GM23338 (cell line): ENCODE measurements at regions not wholly inside any gene's neighbourhood (a gene's known extent, or its start where the extent isn't known, plus 50 kb on each side); places are given as distances from the start of the nearest gene placed in this dataset.
A peak's percentile ranks its signal among the peaks of the same experiment; 100 is the strongest.

Experiments
- ATAC-seq: fragments of 200-7000 bp; cut with Tn5 transposase; 3 replicates; pipeline ENCODE4 v1.9.1; 2020
- DNase-seq: peaks from one replicate; pipeline ENCODE4 v3.0.0-alpha.2; 2015; ENCODE audit warnings: low spot score
- H2AFZ ChIP-seq: fragments of 200-600 bp; sonication (generic); 2 replicates; pipeline ENCODE4 v1.8.0; 2016; ENCODE audit warnings: antibody characterized with exemption, mild to moderate bottlenecking, moderate library complexity
- H3F3A ChIP-seq: fragments of 200-600 bp; sonication (generic); replicated peaks from 2 replicates; pipeline ENCODE4 v1.8.0; 2017; ENCODE audit warnings: antibody characterized with exemption, mixed run types, low read depth
- H3K27ac ChIP-seq: fragments of 200-600 bp; sonication (generic); 2 replicates; pipeline ENCODE4 v1.6.1; 2016; ENCODE audit warnings: low read depth
- H3K27me3 ChIP-seq: fragments of 200-600 bp; sonication (generic); 2 replicates; pipeline ENCODE4 v1.8.0; 2016; ENCODE audit warnings: mild to moderate bottlenecking, mixed run types, moderate library complexity; ENCODE audit not compliant: insufficient read depth
- H3K36me3 ChIP-seq: fragments of 200-600 bp; sonication (generic); 2 replicates; pipeline ENCODE4 v1.8.0; 2016; ENCODE audit warnings: mild to moderate bottlenecking; ENCODE audit not compliant: insufficient read depth
- H3K4me1 ChIP-seq: fragments of 200-600 bp; sonication (generic); 2 replicates; pipeline ENCODE4 v1.8.0; 2016; ENCODE audit warnings: mild to moderate bottlenecking, moderate library complexity; ENCODE audit not compliant: insufficient read depth
- H3K4me2 ChIP-seq: fragments of 200-600 bp; sonication (generic); 2 replicates; pipeline ENCODE4 v1.7.1; 2017; ENCODE audit warnings: mixed run types
- H3K4me3 ChIP-seq: fragments of 200-600 bp; sonication (generic); 2 replicates; pipeline ENCODE4 v1.6.1; 2016; ENCODE audit warnings: mixed run types
- H3K79me2 ChIP-seq: fragments of 200-600 bp; sonication (generic); replicated peaks from 2 replicates; pipeline ENCODE4 v1.8.0; 2017; ENCODE audit warnings: mild to moderate bottlenecking; ENCODE audit not compliant: insufficient read depth
- H3K9me2 ChIP-seq: fragments of 200-600 bp; sonication (generic); 2 replicates; pipeline ENCODE4 v1.8.0; 2017; ENCODE audit not compliant: insufficient read depth
- H4K20me1 ChIP-seq: fragments of 200-600 bp; sonication (generic); replicated peaks from 2 replicates; pipeline ENCODE4 v1.8.0; 2017; ENCODE audit warnings: mild to moderate bottlenecking; ENCODE audit not compliant: insufficient read depth
- H3K27ac Mint-ChIP-seq: 2 replicates; pipeline ENCODE4 v1.8.0; 2020; ENCODE audit warnings: inconsistent platforms, mild to moderate bottlenecking, moderate library complexity, mixed read lengths
- H3K27me3 Mint-ChIP-seq: 3 replicates; pipeline ENCODE4 v1.8.0; 2022; ENCODE audit warnings: low read depth, mild to moderate bottlenecking, moderate library complexity, mixed read lengths, inconsistent platforms; ENCODE audit not compliant: insufficient read depth, poor library complexity
- H3K36me3 Mint-ChIP-seq: 3 replicates; pipeline ENCODE4 v1.8.0; 2021; ENCODE audit warnings: low read depth, mild to moderate bottlenecking, inconsistent platforms, moderate library complexity, mixed read lengths
- H3K4me1 Mint-ChIP-seq: 3 replicates; pipeline ENCODE4 v1.8.0; 2020; ENCODE audit warnings: mild to moderate bottlenecking, inconsistent platforms, mixed read lengths
- H3K4me3 Mint-ChIP-seq: 3 replicates; pipeline ENCODE4 v1.8.0; 2021; ENCODE audit warnings: moderate library complexity, mild to moderate bottlenecking, inconsistent platforms, mixed read lengths
- H3K9me3 Mint-ChIP-seq: 3 replicates; pipeline ENCODE4 v1.8.0; 2020; ENCODE audit warnings: moderate library complexity, mild to moderate bottlenecking, inconsistent platforms, mixed read lengths
- CREB1 ChIP-seq: fragments of 250-450 bp; sonication (Bioruptor Pico); IDR thresholded peaks from 2 replicates; pipeline ENCODE4 v1.5.0; 2020; ENCODE audit warnings: low read depth, mild to moderate bottlenecking, moderate library complexity
- EZH2 ChIP-seq: fragments of 200-600 bp; sonication (generic); IDR thresholded peaks from one replicate; pipeline ENCODE4 v1.8.0; 2017; ENCODE audit warnings: antibody characterized with exemption, mild to moderate bottlenecking, low read depth; ENCODE audit not compliant: unreplicated experiment
- EZH2phosphoT487 ChIP-seq: fragments of 200-600 bp; sonication (generic); IDR thresholded peaks from one replicate; pipeline ENCODE4 v1.8.1; 2018; ENCODE audit warnings: antibody characterized with exemption; ENCODE audit not compliant: unreplicated experiment
- JUNB ChIP-seq: IDR thresholded peaks from one replicate; pipeline ENCODE4 v1.6.1; 2016; ENCODE audit warnings: antibody characterized with exemption; ENCODE audit not compliant: unreplicated experiment
- NANOG ChIP-seq: IDR thresholded peaks from 2 replicates; pipeline ENCODE4 v1.6.1; 2016; ENCODE audit warnings: antibody characterized with exemption, borderline replicate concordance
- POLR2AphosphoS5 ChIP-seq: IDR thresholded peaks from 2 replicates; pipeline ENCODE4 v1.6.1; 2016; ENCODE audit warnings: antibody characterized with exemption, low read depth
- STAT1 ChIP-seq: IDR thresholded peaks from one replicate; pipeline ENCODE4 v1.6.1; 2016; ENCODE audit warnings: antibody characterized with exemption; ENCODE audit not compliant: unreplicated experiment
- ZNF114 ChIP-seq: fragments of 250-450 bp; sonication (Bioruptor Pico); IDR thresholded peaks from 2 replicates; pipeline ENCODE4 v1.5.0; 2020; ENCODE audit warnings: mild to moderate bottlenecking, moderate library complexity
- ZNF331 ChIP-seq: fragments of 250-450 bp; sonication (Bioruptor Pico); IDR thresholded peaks from 2 replicates; pipeline ENCODE4 v1.5.0; 2020; ENCODE audit warnings: low read depth, mild to moderate bottlenecking, moderate library complexity
- TF ChIP-seq, protein P1 (sequence below): IDR thresholded peaks from 2 replicates; pipeline ENCODE4 v1.6.1; 2016; ENCODE audit warnings: antibody characterized with exemption
- TF ChIP-seq, protein P2 (sequence below), 2 experiments: fragments of 200-600 bp in 1 of 2; sonication (generic) in 1 of 2; conservative IDR thresholded peaks; 2 replicates each; pipeline versions ENCODE4 v1.5.1 to v1.6.1; 2016 to 2017; ENCODE audit warnings: antibody characterized with exemption in 2 of 2, low read depth in 2 of 2, mild to moderate bottlenecking in 2 of 2, moderate library complexity in 1 of 2
- TF ChIP-seq, protein P3 (sequence below): IDR thresholded peaks from one replicate; pipeline ENCODE4 v1.6.1; 2018; ENCODE audit warnings: antibody characterized with exemption; ENCODE audit not compliant: unreplicated experiment

DNA sequence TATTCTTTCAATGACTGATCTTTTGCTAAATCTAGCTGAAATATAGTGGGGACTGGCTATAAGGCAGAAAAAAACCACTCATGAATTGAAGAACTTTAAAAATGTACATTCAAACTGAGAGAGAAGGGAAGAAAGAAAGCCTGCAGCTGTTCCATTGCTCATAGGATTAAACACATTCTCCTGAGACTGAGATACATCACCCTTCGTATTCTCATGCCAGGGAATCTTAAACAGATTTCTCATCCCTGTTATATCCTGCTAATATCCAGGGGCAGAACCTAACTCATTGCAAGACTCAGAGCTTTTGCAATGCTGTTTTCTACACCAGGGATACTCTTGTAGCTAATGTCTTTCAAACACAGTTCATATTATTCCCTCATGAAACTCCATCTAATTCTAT, 67.2 kb upstream of the ACSS3 start:
- DNase-seq = no peak
- Histone ChIP-seq H3K27ac (0 out of 2 replicates have a peak overlapping the region, but pooled peaks have one; percentile 26), H3K36me3 (no peaks in the 10 kb centered on the region), H4K20me1 (no peaks in the 10 kb centered on the region), H3K9me2 (no peaks in the 10 kb centered on the region), H3K4me2 (no peak overlapping the region), H2AFZ (no peak overlapping the region), H3K4me3 (no peak overlapping the region), H3K79me2 (no peaks in the 10 kb centered on the region), H3K27me3 (no peaks in the 10 kb centered on the region), H3F3A (no peaks in the 10 kb centered on the region), H3K4me1 (no peaks in the 10 kb centered on the region)
- H3K4me1 Mint-ChIP-seq = no peaks in the 10 kb centered on the region
- H3K9me3 Mint-ChIP-seq = no peaks in the 10 kb centered on the region
- no peak for ATAC-seq
- no peak overlapping the region for H3K27ac Mint-ChIP-seq
- no peaks in the 10 kb centered on the region for H3K36me3 Mint-ChIP-seq
- H3K4me3 Mint-ChIP-seq = no peak overlapping the region
- peaks cover 2% of the 10 kb centered on the region for H3K27me3 Mint-ChIP-seq
- no peak for TF ChIP-seq ZNF114 (CRISPR knock-in tag)
- TF ChIP-seq, protein P1, sequence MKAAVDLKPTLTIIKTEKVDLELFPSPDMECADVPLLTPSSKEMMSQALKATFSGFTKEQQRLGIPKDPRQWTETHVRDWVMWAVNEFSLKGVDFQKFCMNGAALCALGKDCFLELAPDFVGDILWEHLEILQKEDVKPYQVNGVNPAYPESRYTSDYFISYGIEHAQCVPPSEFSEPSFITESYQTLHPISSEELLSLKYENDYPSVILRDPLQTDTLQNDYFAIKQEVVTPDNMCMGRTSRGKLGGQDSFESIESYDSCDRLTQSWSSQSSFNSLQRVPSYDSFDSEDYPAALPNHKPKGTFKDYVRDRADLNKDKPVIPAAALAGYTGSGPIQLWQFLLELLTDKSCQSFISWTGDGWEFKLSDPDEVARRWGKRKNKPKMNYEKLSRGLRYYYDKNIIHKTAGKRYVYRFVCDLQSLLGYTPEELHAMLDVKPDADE = no peak

DNA sequence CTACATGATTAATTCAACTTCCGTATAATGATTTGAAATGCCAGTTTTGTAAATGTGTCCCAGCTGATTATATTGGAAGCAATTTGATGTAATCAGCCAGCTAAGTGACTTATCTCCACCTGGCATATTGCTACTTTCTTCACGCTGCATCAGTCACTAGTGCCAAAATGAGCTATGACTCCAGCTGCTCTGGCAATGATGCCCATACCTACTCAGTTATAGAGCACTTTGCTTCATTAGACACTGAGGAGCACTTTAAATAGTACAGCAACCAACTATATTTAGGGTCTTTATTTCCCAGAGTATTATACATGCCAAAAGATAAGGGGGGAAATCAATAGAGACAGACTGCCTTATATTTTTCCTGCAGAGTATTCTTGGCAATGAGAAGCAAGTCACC, 67.9 kb upstream of the LIN7A start:
- Mint-ChIP-seq H3K9me3 (no peaks in the 10 kb centered on the region), H3K27ac (no peak overlapping the region), H3K4me1 (no peaks in the 10 kb centered on the region), H3K4me3 (no peak overlapping the region), H3K36me3 (no peaks in the 10 kb centered on the region), H3K27me3 (no peaks in the 10 kb centered on the region)
- Histone ChIP-seq H3F3A (no peaks in the 10 kb centered on the region), H2AFZ (no peak overlapping the region), H4K20me1 (no peaks in the 10 kb centered on the region), H3K36me3 (no peaks in the 10 kb centered on the region), H3K27me3 (no peaks in the 10 kb centered on the region), H3K27ac (no peak overlapping the region), H3K9me2 (no peaks in the 10 kb centered on the region), H3K4me2 (no peak overlapping the region), H3K4me3 (no peak overlapping the region), H3K4me1 (no peaks in the 10 kb centered on the region), H3K79me2 (no peaks in the 10 kb centered on the region)
- DNase-seq (no peak), ATAC-seq (no peak)
- TF ChIP-seq, protein P1 = no peak
- TF ChIP-seq EZH2 (no peak), STAT1 (no peak), ZNF331 (CRISPR knock-in tag) (no peak), POLR2AphosphoS5 (no peak), EZH2phosphoT487 (no peak), ZNF114 (CRISPR knock-in tag) (no peak), JUNB (no peak), CREB1 (CRISPR knock-in tag) (no peak), NANOG (no peak)
- TF ChIP-seq, protein P2, sequence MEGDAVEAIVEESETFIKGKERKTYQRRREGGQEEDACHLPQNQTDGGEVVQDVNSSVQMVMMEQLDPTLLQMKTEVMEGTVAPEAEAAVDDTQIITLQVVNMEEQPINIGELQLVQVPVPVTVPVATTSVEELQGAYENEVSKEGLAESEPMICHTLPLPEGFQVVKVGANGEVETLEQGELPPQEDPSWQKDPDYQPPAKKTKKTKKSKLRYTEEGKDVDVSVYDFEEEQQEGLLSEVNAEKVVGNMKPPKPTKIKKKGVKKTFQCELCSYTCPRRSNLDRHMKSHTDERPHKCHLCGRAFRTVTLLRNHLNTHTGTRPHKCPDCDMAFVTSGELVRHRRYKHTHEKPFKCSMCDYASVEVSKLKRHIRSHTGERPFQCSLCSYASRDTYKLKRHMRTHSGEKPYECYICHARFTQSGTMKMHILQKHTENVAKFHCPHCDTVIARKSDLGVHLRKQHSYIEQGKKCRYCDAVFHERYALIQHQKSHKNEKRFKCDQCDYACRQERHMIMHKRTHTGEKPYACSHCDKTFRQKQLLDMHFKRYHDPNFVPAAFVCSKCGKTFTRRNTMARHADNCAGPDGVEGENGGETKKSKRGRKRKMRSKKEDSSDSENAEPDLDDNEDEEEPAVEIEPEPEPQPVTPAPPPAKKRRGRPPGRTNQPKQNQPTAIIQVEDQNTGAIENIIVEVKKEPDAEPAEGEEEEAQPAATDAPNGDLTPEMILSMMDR (conservative IDR thresholded peaks at IDR 0.05; ENCODE audit: low read depth in 2 of 2) = no peak
- TF ChIP-seq, protein P3, sequence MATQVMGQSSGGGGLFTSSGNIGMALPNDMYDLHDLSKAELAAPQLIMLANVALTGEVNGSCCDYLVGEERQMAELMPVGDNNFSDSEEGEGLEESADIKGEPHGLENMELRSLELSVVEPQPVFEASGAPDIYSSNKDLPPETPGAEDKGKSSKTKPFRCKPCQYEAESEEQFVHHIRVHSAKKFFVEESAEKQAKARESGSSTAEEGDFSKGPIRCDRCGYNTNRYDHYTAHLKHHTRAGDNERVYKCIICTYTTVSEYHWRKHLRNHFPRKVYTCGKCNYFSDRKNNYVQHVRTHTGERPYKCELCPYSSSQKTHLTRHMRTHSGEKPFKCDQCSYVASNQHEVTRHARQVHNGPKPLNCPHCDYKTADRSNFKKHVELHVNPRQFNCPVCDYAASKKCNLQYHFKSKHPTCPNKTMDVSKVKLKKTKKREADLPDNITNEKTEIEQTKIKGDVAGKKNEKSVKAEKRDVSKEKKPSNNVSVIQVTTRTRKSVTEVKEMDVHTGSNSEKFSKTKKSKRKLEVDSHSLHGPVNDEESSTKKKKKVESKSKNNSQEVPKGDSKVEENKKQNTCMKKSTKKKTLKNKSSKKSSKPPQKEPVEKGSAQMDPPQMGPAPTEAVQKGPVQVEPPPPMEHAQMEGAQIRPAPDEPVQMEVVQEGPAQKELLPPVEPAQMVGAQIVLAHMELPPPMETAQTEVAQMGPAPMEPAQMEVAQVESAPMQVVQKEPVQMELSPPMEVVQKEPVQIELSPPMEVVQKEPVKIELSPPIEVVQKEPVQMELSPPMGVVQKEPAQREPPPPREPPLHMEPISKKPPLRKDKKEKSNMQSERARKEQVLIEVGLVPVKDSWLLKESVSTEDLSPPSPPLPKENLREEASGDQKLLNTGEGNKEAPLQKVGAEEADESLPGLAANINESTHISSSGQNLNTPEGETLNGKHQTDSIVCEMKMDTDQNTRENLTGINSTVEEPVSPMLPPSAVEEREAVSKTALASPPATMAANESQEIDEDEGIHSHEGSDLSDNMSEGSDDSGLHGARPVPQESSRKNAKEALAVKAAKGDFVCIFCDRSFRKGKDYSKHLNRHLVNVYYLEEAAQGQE = no peak
